HUDEP-2 (cell line): ENCODE measurements at regions not wholly inside any gene's neighbourhood (a gene's known extent, or its start where the extent isn't known, plus 50 kb on each side); places are given as distances from the start of the nearest gene placed in this dataset.

Source experiments
- DNase-seq, 76 experiments: peaks; one replicate each; lab custom pipeline; 2025; ENCODE audit not compliant: unreplicated experiment in 76 of 76; lab: John Stamatoyannopoulos, UW

DNA sequence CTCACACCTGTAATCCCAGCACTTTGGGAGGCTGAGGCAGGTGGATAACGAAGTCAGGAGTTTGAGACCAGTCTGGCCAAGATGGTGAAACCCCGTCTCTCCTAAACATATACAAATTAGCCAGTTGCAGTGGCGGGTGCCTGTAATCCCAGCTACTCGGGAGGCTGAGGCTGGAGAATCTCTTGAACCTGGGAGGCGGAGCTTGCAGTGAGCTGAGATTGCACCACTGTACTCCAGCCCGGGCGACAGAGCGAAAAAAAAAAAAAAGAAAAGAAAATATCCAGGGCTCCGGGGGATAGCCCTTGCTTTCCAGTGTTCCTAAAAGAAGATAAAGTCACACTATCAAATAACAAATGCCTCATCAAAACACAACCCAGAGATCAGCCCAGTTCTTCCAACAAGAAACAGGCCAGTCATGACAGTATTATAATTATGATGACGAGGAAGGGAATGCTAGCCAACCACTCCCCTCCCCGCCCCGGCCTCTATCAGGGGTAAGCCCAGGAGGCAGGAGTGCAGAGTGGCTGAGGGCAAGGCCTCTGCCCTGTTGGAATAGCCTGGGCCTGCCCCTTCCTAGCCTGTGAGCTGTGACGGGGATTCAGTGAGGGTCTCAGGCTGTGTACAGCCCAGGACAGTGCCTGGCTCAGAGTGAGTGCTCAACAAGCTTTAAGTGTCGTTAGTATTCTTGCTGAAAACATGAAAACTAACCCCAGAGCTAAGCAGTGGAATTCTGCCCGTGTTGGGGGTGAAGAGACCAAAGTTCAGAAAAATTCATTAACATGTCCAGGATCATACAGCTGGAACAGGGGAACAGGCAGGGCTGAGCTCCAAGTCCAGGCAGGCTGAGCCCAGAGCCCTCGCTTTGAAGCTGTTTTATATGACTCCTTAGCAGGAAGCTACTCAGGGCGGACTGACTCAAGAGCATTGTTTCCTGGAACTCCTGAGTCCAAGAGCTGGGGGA is 54.3 kb downstream of the FAM241B start:
- peak in 2 of 76 experiments; percentile 1 to 6 for DNase-seq

DNA sequence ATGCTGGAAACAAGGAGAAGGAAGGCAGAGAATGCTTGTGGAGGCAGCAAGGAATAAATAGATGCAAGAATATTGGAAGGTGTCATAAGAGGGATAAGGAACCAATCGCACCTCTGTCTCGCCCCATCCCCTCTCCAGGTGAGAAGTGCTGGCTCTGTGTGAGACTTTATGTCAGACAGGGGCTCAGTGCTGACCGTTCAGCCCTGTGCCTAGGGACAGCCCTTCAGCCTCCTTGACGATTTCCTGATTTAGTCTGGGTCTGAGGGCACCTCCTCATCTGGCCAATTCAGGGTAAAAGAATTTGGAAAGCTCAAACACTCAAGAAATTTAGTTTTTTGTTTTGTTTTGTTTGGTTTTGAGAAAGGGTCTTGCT is 54.9 kb downstream of the FAM241B start:
- no peak for DNase-seq

DNA sequence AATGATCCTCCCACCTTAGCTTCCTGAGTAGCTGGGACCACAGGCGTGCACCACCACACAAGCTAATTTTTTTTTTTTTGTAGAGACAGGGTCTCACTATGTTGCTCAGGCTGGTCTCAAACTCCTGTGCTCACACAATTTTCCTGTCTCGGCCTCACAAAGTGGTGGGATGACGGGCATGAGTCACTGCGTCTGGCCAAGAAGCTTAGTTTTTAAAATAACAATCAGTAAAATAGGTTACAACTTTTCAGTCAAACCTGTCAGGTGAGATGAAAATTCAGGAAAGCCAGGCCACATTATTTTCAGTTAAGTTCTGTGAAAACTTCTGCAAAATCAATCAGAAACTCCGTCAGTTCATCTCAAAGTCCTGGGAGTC is 55.4 kb downstream of the FAM241B start:
- no peak for DNase-seq

DNA sequence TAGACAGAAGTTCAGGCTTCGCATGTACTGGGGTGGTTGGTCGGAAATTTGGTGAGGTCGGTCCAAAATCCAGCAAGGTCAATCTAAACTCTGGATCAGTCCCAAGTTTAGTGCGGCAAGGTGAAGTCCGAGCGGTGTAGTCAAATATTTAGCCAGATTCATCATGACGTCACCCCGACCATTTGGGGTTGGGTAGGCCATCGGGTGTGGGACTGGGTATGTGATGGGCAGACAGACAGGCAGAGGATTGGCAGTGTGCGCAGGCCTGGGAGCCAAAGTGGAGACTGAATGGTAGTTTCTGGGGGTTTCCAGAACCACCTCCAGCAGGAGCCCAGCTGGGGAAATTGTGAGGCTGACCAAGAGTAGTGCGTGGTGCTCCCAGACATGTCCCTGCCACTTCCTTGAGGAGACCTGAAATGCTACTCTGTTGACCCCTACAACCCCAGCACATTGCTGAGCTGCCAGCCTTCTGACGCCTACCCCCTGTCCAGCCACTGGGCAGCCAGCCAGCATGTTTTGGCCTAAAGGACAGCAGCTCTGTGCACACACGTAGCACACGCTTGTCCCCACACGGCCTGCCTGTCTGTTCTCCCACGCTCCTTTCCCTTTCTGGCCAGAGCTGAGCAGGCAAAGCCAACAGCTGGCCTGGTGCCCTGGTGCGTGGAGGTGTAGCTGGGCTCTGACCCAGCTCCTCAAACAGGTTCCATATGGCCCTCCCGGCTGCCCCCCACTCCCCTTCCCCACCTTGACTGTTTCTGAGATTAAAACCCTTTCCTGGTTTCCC is 55.9 kb downstream of the FAM241B start:
- no peak for DNase-seq

DNA sequence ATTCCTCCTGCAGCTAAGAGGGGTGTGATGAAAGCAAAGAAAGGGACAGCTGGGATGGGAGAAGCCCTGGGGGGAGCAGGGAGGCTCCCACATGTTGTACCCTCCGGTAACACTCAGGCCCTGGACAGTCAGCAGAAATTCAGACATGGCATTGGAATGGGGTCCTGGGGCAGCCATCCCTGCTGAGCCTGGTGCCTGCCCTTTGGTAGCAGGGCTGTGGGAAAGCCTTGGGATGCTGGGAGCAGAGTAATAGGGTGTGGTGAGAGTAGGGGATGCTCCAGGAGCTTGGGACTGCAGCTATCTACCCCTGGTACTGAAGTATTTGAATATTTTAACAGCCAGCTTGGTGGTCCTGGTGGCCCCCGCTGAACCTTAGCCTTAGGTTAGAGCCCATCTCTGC is 56.8 kb downstream of the FAM241B start:
- DNase-seq: no peak

DNA sequence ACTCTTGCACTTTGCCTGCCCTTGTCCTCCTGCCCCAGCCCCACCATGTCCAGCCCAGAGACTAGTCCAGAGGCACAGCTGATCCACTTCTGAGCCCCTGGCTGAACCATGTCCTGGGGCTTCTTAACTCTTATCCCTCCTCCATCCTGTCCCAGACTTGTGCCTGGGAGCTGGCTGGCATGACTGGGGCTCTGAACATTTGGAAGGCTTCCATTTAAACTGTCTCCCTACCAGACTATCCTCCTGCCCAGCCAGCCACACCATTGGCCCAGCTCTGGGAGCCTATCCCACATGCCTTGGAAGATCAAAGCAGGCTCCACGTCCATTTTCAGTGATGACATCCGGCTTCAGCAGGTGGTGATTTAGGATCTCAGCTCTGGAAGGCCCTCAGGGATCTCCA is 57.4 kb downstream of the FAM241B start:
- no peak for DNase-seq

DNA sequence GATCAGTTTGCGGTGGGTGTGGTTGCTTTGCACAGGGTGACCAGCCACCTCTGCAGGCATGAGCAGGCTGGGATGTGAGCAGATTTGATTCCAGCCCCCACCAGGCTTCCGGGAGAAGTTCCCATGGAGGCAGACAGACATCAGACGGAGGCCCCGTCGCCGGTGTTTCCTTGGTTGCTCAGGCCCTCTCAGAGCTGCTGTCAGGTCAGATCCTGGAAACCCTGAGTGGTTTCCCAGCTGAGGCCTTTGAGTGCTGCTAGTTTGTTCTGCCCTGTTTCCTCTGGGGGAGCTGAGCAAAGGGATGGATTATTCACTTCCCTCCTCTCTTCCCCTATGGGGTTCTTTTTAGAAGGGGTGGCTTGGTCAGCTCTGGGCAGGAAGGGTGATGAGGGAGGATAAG is 62.2 kb downstream of the FAM241B start:
- DNase-seq: no peak

DNA sequence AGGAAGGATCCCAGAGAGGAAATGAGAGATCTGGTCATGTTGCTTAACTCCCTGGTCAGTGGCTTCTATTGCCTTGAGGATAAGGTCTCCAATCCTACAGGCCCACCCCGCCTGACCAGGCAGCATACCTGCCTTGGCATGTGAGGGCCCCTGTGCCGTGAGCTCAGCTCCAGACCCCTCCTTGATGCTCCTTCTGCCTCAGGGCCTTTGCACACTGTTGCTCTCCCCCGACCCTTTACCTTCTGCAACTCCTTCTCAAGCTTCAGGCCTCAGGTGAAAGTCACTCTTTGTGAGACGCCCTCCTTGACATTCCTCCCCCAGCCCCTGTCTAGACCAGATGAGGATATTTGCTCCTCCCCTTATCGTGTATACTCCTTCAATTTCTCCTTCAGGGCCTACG is 62.8 kb downstream of the FAM241B start:
- DNase-seq: no peak

DNA sequence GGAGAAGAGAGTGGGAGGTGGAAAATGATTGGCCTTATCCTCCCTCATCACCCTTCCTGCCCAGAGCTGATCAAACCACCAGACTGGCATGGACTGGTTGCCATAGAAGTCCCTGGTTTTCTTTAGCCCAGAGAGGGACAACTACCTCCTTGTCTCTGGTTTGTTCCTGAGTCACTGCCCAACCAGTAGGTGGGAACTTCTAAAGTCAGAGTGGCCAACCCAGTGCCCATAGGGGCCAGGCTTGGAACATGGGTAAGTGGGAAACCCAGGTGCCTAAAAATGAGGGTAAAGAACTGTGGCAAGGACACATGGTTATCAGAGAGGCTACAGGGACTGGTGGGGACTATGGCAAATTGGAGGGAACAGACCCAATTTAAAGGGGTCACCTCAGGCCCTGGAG is 63.8 kb downstream of the FAM241B start:
- no peak for DNase-seq

DNA sequence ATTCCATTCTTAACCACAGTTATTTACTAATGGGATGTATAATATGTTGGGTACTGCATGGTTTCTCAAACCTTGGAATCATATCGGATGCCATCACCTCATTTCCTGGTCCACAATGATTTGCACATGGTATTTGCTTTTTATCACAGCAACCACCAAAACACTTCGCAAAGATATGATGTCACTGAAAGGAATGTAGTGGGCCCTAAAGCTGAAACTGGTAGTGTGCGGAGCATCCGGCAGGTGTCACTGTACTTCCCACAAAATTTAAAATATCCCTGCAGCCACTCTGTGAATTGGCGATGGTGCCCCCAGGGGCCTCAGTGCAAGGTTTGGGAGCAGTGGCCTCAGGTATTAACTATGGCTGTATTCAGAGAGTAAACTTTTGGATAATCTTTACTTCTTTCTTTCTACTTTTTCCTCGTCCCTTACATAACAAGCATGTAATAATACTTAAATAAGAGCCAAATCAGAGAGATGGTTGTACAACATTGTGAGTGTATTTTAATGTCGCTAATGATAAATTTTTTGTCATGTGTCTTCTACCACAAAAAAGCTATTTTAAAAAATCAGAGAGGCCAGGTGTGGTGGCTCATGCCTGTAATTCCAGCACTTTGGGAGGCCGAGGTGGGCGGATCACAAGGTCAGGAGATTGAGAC is 66.2 kb downstream of the FAM241B start:
- peak in 3 of 76 experiments; percentile 7 to 33 (median 10) for DNase-seq

DNA sequence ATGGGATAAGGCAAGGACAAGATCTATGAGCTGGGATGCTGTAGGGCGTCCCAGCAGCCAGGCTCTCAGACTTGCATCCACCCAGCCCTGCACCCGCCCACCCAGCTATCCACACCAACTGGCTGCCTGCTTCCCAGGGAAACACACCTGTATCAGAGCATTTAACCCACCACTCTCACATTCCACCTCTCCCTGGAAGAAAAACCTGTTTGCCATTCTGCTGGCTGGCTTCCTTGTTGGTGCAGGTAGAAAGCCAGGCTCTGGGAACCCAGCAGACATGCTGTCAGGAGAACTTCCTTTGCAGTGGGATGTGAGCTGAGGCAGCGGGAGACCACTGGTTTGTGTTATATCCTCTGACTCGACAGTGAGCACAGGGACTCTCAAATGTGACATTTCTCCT is 67.0 kb downstream of the FAM241B start:
- DNase-seq: no peak

DNA sequence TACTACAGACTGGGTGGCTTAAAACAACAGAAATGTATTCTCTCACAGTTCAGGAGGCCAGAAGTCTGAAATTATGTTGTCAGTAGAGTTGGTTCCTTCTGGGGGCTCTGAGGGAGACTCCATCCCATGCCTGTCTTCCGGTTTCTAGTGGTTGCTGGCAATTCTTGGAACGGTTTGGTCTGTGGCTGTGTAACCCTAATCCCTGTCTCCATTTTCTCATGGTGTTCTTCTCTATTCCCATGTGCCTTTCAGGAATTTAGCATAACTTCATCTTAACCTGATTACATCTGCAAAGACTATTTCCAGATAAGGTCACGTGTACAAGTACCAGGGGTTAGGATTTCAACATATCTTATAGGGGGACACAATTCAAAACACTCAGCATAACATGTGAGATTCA is 73.2 kb downstream of the FAM241B start:
- DNase-seq: no peak

DNA sequence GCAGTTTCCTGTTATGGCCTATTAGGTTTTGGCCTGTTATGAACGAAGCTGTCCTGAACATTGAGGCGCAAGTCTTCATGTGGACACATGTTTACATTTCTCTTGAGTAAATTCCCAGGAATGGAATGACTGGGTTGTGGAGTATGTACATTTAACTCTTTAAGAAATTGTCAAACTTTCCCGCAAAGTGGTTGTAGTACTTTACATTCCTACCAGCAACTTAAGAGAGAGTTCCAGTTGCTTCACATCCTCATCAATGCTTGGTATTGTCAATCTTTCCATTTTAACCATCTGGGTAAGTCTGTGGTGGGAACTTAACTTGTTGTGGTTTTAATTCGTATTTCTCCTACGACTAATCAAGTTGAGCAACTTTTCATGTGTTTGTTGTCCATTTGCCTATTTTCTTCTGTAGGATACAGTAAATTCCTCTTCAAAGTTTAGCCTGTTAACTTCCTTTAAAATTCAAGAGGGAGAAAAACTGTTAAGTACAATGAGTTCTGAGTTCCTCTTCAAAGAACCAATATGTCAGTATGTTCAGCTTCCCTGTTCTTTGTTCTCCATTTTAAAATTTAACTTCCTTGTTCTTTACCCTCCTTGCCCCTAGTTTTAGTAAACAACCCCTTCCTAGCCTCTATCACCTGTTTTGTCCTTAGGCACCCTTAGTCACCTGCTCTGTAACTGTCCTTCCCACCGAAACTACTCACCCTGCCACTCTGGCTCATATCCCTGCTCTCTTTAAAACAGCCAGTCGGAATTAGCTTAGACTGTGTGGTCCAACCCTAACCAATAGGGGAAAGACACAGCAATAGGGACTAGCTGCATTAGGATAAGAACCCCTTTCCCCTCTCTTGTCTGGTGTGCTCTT is 74.0 kb downstream of the FAM241B start:
- no peak for DNase-seq

DNA sequence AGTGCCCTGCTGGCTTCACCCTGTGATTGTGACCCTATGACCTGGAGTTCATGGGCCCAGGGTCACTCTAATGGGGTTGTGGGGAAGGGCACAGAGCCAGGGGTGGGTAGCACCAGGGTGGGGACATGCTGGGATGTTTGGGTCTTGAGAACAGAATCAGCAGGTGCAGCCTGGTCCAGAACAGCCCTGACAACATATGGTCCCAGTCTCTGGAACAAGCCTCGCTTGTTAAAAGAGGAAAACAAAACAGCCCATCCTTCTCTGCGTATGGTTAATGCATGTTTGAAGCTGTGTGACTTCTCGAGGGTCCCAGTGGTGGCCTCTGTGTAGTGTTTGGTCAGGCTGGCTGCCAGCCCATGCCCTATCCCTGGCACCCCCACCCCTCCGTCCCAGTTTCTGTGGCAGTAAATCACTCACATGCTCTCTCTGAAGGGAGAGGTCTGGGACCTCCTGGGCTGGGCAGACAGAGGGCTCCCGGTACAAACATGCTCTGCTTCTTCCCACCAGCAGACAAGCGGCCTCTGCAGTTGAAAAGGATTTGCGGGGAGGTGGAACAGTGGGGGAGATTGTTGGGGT is 79.4 kb downstream of the FAM241B start:
- DNase-seq: no peak

DNA sequence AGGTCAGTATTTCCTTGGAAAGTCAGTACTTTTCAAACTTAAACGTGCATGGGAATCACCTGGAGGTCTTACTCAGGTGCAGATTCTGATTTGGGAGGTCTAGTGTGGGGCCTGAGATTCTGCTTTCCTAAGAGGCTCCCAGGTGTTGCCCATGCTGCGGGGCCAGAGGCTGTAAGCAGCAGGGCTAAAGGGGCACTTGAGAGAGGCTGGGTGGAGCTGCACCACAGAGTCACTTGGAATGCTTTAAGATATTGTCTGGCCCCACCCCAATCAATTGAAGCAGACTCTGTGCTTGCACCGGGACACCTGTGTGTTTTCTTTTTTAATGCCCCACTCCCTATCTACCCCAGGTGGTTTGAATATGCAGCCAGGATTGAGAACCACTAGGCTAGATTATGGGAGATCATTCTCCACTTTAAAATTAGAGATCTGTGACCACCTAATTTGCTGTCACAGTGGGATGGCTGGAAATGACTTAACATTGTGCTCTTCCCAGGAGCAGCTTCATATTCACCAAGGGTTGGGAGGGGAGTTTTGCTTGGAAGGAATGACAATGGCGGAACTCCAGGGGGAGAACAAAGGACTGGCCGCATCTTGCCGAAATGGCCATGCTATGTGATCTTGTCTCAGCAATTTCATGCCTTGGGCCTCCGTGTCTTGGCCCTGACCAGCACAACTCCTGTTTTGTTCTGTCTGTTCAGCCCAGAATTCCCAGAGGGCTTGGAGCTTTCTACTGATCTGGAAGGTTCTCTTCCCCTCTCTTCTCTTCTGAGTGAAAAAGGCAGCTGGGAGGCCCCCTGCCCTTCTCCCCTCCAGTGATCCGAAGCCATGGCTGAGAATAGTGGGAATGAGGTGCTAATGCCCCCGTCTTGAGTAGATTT is 80.2 kb downstream of the FAM241B start:
- no peak for DNase-seq

DNA sequence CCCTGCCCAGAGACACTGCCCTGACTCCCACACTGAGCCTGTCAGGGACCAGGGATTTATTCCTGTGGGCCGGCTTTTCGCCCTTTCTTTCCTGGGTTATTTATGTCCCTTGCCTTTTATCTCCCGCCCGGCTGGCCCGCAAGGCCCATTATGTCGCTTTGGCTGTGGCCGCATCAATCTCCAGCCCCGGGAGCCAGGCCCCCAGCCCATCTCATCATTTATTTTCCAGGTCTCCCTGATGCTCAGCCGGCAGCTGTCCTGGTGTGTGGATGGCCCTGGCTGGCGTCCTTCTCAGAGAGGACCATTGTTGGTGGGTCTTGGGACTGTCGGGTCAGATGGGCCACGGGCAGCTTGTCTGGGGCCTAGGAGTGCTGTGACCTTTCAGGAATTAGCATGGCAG is 82.3 kb downstream of the FAM241B start:
- no peak for DNase-seq

DNA sequence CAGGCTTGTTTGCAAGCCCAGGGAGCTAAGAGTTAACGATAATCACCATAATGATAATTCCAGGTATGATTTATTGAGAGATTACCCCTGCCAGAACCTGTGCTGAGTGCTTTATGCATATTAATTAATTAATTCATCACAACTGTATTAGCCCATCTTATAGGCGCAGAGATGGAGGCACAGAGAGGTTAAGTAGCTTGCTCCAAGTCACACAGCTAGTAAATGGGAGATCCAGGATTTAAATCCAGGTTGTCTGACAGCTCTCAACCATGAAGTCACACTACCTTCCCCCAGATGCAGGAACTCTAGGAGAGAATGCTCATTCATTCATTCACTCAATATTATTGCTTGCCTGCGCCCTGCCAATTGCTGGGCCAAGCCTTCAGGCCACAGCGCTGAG is 84.5 kb downstream of the FAM241B start:
- DNase-seq: no peak

DNA sequence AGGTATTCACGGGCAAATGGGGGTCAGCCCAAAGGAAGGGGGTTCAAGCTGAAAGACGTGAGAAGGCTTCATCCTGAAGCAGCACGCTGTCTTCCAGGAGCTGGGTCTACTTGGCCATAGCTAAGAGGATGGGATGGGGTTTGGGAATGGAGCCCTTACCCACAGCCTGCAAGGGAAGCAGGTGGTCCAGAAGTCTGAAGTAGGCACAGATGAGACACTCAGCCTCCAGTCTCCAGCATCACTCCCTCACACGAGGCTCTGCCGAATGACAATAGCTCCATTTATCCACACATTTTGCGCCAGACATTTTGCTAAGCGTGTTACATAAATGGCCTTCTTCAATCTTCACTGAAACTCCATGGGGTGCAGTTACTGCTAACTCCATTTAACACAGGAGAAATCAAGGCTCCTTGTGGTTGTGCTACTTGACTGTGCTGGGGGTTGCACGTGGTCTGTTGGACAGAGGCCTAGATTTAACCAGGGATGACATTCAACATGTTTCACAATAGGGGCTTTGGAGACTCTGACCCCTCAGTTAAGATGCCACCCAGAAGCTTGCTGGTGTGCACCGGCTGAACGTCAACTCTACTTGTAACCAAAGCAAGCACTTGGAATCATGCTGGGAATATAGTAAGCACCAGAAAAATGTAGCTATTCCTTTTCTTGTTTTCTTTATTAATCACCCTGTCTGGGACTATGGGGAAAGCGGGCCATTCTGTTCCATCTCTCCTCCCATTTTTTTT is 85.3 kb downstream of the FAM241B start:
- DNase-seq: no peak
